HG03039 (cell line): ENCODE measurements at regions not wholly inside any gene's neighbourhood (a gene's known extent, or its start where the extent isn't known, plus 50 kb on each side); places are given as distances from the start of the nearest gene placed in this dataset.
A peak's percentile ranks its signal among the peaks of the same experiment; 100 is the strongest.

ENCODE experiments used
- ATAC-seq: cut with Tn5 transposase; IDR thresholded peaks from one replicate; pipeline ENCODE4 v1.9.1; 2021; ENCODE audit warnings: mild to moderate bottlenecking, moderate library complexity; ENCODE audit not compliant: unreplicated experiment

- ATAC-seq: no peak
Observed at GRCh38 chr5:164636456-164636855, 1131.0 kb downstream of the MAT2B start.

DNA sequence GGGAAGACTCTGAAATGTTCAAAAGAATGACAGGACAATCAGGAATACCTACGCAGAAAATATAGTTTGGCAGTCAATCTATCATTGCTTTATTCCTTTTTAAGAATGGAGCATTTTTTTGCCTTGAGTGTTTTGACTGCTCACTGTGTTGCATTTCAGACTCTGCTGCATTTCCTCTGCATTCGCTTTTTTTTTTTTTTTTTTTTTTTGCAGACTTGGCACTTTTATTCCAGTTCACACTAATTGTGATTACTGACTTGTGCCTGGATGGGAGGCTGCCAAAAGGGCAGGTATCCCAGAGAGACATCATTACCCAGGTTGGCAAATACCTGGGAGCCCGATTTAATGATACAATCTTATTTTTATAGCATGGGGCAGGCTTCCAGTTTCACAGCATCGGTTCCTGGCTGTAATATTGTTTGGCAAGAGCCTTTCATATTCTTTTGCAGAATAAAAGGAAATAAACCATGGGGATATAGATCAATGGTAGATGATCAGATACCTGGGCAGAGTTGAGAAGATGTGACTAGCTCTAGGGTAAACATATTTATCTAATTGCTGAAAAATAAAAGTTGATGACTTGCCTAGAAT, 1132.6 kb downstream of the MAT2B start:
- no peak for ATAC-seq

- no peak for ATAC-seq
Observed at GRCh38 chr5:164649266-164649665, 1143.8 kb downstream of the MAT2B start.

- ATAC-seq: no peak
Observed at GRCh38 chr5:164650427-164650826, 1145.0 kb downstream of the MAT2B start.

GRCh38 chr5:164651546-164652275, 1146.3 kb downstream of the MAT2B start:
- peak; percentile 47 for ATAC-seq

DNA sequence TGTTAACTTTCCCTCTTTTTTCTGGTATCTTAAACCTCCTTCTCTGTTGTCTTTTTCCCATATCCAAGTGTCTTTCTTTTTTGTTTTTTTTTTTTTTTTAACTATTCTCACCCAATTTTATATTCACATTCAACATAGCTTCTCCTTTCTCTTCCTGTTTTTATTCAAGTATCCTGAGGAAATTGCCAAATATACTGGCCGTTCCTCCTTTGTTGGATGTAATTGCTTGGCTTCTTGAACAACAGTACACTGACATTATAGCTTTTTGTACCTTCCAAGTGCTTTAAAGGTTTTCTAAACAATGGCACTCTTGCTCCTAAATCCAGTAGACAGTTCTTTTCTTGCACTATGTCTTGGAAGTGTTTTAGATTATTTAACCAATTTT, 1146.8 kb downstream of the MAT2B start:
- ATAC-seq: no peak

- no peak for ATAC-seq
Observed at GRCh38 chr5:164663198-164663989, 1158.0 kb downstream of the MAT2B start.

- ATAC-seq: no peak
Observed at GRCh38 chr5:164671640-164672039, 1166.2 kb downstream of the MAT2B start.

- no peak for ATAC-seq
Observed at GRCh38 chr5:164672205-164672604, 1166.8 kb downstream of the MAT2B start.

DNA sequence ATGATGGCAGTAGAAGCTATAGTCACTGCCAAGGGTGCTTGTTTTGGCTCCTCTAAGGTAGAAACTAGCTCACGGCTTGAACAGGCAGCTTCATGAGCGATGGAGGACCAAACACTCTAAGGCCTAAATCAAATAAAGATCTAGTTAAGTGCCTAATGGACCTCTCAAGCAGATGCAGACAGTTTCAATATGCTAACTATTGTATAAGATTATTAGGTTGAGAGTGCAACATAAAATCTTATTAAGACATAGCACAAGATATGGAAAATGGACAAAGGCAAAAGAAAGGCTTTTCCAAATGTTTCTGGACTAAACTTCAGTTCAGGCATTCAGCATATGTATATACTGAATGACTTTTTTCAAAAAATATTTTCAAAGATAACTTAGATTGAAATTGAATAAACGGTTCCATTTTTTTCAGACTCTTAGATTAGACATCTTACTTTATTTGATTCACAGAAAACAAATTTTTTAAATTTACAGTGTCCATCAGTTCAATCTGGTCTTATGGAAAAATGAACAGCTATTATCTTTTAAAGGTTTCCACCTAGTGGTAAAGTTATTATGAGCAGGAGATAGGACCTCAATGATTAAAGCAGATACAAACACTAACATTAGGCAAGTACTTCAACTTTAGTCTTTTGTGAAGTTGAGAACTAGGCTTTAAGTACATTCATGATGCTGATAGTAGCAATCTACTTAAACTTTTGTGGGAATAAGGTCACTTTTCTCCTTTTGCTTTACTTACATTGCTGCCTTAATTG, 1167.7 kb downstream of the MAT2B start:
- no peak for ATAC-seq

- ATAC-seq: no peak
Observed at GRCh38 chr5:164679461-164679860, 1174.0 kb downstream of the MAT2B start.

GRCh38 chr5:164680216-164680615, 1174.8 kb downstream of the MAT2B start:
- no peak for ATAC-seq

DNA sequence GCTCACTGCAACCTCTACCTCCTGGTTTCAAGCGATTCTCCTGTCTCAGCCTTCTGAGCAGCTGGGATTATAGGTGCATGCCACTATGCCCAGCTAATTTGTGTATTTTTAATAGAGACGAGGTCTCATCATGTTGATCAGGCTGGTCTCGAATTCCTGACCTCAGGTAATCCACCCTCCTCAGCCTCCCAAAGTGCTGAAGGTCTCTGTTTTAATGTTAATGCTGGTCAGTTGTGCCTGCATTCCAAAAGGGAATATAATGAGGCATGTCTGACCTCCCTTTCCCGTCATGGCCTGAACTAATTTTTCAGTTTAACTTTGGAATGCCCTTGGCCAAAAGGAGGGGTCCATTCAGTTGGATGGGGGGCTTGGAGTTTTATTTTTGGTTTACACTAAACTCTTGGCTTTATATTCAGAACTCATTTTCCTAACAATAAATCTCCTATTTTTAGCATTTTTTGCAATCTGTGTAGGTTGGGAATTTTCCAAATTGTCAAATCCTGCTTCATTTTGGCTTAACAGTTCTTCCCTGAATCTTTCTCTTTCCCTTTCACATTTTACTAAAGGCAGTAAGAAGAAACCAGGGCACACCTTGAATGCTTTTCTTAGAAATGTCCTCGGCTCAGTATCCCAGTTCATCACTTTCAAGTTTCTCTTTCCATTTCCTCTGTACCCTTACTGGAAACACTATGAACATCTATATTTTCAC, 1175.5 kb downstream of the MAT2B start:
- ATAC-seq: no peak

DNA sequence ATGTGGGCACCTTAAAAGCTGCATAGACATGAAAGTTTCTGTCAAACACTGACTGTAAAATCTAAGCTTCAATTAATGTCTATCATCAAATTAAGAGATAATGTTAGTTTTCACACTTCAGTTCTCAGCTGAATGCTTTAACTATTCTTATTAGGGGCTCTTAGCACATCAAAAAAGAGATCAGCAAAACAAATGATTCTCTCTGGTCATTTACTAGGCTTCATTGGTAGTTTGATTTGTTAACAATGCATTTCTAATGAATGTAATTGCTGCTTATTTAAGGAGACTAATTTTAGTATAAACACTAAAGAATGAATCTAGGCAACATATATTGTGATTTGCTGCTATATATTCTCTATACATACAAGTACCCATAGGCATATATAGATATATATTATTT, 1182.0 kb downstream of the MAT2B start:
- ATAC-seq: no peak

DNA sequence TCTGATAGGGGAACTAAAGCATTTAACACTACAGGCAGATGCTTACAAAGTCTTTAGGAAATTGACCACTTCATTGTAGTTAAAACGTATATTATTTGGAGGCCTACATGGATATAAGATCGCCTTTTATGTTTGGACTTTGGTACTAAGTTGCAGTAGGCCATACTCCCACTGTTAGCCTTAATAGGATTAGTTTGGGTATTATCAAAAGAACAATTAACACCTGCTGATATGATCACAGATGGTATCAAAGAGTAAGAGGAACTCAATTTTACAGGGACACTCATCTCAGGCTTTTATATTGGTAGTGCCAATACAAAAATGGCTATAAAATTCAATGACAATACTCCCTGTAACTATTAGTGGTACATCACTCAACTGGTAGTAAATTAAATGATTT, 1183.0 kb downstream of the MAT2B start:
- no peak for ATAC-seq

- ATAC-seq: no peak
Observed at GRCh38 chr5:164708831-164709230, 1203.4 kb downstream of the MAT2B start.

DNA sequence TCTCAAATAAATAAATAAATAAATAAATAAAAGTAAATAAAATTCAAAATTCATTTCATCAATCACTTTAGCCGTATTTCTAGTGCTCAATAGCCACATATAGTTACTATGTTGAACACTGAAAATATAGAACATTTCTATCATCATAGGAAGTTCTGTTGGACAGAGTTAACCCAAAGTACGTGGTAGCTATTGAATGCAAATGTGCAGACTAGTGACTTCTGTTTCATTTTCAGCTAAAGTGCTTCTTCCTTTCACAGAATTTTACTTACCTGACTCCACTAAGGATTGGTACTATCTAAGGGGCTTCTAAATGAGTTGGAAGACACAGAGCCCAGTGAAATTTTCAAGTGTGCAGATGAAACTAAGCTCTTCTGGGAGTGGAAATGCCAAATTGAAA, 1208.3 kb downstream of the MAT2B start:
- no peak for ATAC-seq

- ATAC-seq: no peak
Observed at GRCh38 chr5:164721116-164721515, 1215.7 kb downstream of the MAT2B start.

GRCh38 chr5:164721656-164722055, 1216.2 kb downstream of the MAT2B start:
- ATAC-seq: no peak

GRCh38 chr5:164722702-164723101, 1217.3 kb downstream of the MAT2B start:
- no peak for ATAC-seq

GRCh38 chr5:164727012-164727411, 1221.6 kb downstream of the MAT2B start:
- ATAC-seq: no peak
